ENCODE measurements at regions not wholly inside any gene's neighbourhood (a gene's known extent, or its start where the extent isn't known, plus 50 kb on each side); places are given as distances from the start of the nearest gene placed in this dataset.
"Not testable (repeated sequence)": the region's sequence is repeated elsewhere in the genome, so short reads cannot be mapped to it uniquely, and the experiment has no call there.

DNA sequence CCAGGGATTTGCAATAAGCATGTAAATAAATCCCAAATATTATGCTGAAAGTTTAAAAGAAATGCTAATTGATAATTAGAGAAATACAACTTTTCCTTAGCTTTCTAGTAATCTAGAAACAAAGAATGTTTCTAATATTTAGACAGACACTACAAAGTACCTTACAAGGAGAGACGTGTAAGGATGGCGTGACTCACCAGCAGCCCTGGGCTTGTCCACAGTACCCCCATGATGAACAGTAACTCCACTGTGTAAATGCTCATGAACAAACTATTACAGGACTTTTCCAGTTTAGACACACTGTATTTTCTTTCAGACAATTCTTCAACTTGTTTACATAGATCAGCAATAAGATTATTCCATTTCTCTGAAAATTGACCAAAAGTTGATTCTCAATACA, 138.9 kb upstream of the KCTD7 start:
- not testable (repeated sequence) for H3K9me3 ChIP-seq (ENCODE audit: control insufficient read depth, low read length); H3K4me1 ChIP-seq (ENCODE audit: control insufficient read depth, insufficient read depth, low read length); H3K9ac ChIP-seq (ENCODE audit: low read length); H3K36me3 ChIP-seq (ENCODE audit: control insufficient read depth, insufficient read depth, low read length); H3K4me3 ChIP-seq (ENCODE audit: low read length); H3K27me3 ChIP-seq (ENCODE audit: control insufficient read depth, insufficient read depth, low read length)

DNA sequence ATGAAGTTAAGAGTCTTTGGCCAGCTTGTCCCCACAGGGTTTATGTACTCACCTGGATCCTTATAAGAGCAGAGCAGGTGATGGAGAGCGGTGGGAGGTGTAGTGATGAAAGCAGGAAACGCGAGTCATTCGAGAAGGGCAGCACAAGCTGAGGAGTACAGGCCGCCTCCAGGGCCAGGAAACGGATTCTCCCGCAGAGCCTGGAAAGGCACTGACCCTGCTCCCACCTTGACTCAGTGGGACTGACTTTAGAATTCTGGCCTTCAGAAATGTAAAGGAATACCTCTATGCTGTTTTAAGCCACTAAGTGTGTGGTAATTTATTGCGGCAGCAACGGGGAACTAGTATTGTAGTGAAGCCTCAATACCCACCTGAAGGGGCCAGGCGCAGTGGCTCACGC, 137.7 kb upstream of the KCTD7 start:
- not testable (repeated sequence) for H3K4me1 ChIP-seq (ENCODE audit: control insufficient read depth, insufficient read depth, low read length); H3K9me3 ChIP-seq (ENCODE audit: control insufficient read depth, low read length); H3K27me3 ChIP-seq (ENCODE audit: control insufficient read depth, insufficient read depth, low read length); H3K9ac ChIP-seq (ENCODE audit: low read length); H3K36me3 ChIP-seq (ENCODE audit: control insufficient read depth, insufficient read depth, low read length); H3K4me3 ChIP-seq (ENCODE audit: low read length)

DNA sequence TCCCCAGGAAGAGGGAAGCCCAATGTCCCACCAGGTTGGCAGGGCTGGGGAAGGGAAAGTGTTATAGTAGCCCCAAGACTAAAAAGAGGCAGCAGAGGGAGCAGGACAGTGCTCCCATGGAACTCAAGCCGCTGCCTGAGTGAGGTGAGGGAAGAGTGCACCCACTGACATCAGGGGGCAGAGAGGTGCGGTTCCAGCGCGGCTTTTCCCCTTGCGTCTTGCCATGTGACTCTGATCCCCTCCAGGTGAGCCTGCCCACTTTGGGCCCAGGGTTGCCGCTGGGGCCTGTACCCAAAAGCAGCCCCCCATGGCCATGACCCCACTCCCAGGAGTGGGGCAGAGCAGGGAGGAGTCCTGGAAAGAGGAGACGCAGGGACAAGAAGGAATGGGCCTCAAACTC, 136.3 kb upstream of the KCTD7 start:
- H3K9ac ChIP-seq (ENCODE audit: low read length): peak overlapping the region; percentile 90

DNA sequence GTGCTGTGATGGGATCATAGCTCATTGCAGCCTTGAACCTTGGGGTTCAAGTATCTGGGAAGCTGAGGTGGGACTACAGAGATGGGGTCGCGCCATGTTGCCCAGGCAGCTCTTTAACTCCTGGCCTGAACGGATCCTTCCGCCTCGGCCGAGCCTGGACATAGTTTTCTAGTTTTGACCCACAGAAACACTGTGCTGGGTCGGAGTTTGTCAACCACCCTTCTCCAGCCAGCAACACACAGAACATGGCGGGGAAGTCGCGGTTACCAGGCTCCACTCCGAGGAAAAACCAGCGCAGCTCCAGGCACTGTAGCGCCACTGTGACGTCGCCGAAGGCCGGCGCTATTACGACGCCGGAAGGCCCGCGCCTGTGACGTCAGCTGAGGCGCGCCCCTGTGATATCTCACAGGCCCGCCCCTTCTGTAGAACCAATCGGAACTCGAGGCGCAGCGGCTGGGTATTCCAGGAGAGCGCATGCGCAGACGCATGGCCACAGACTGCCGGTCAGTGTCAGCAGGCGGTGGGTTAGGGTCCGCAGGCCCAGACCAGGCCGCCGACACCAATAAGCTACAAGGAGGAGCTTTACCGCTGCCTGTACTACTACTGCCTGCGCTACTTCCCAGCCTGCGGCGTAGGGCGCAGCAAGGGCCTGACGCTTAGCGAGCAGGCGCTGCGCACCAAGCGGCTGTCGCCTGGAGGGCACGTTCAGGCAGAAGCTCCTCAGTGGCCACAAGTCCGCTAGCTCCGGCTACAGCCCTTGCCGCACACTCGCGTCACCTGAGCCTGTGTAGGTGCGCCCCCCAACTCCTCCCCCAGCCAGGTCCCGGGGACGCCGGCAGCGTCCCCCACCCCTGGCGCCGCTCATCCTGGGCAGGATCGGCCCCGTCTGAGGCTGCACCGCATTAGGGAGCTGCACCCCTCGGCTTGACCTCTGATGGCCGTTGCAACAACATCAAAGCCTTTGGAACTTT, 135.2 kb upstream of the KCTD7 start:
- no peaks in the 10 kb centered on the region for H3K36me3 ChIP-seq (ENCODE audit: control insufficient read depth, insufficient read depth, low read length)
- H3K9me3 ChIP-seq (ENCODE audit: control insufficient read depth, low read length): no peaks in the 10 kb centered on the region
- H3K27me3 ChIP-seq (ENCODE audit: control insufficient read depth, insufficient read depth, low read length): no peaks in the 10 kb centered on the region
- peak overlapping the region; percentile 90 for H3K9ac ChIP-seq (ENCODE audit: low read length)
- H3K4me1 ChIP-seq (ENCODE audit: control insufficient read depth, insufficient read depth, low read length): peaks cover 5% of the 10 kb centered on the region
- H3K4me3 ChIP-seq (ENCODE audit: low read length): peak overlapping the region; percentile 39

More for the DNA sequence above, 136.3 kb upstream of the KCTD7 start:
- not testable (repeated sequence) for H3K4me1 ChIP-seq (ENCODE audit: control insufficient read depth, insufficient read depth, low read length); H3K9me3 ChIP-seq (ENCODE audit: control insufficient read depth, low read length); H3K36me3 ChIP-seq (ENCODE audit: control insufficient read depth, insufficient read depth, low read length); H3K27me3 ChIP-seq (ENCODE audit: control insufficient read depth, insufficient read depth, low read length)
- H3K4me3 ChIP-seq (ENCODE audit: low read length): peak overlapping the region; percentile 39

DNA sequence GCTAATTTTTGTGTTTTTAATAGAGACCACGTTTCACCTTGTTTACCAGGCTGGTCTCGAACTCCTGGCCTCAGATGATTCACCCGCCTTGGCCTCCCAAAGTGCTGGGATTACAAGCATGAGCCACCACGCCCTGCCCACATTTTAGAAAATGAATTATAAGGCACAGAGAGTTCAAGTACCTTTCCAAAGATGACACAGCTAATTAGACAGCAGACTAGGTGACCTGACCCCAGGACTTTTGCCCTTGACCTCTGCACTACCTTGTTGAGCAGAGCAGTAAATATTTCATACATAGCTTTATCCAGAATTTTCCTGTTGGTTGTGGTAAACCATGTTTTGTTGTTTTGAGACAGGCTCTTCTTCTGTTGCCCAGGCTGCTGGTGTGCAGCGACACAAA, 131.3 kb upstream of the KCTD7 start:
- Histone ChIP-seq H3K4me3 (ENCODE audit: low read length) (no peak overlapping the region), H3K27me3 (ENCODE audit: control insufficient read depth, insufficient read depth, low read length) (no peaks in the 10 kb centered on the region), H3K9ac (ENCODE audit: low read length) (no peak overlapping the region), H3K4me1 (ENCODE audit: control insufficient read depth, insufficient read depth, low read length) (peaks cover 5% of the 10 kb centered on the region), H3K9me3 (ENCODE audit: control insufficient read depth, low read length) (no peaks in the 10 kb centered on the region), H3K36me3 (ENCODE audit: control insufficient read depth, insufficient read depth, low read length) (no peaks in the 10 kb centered on the region)

DNA sequence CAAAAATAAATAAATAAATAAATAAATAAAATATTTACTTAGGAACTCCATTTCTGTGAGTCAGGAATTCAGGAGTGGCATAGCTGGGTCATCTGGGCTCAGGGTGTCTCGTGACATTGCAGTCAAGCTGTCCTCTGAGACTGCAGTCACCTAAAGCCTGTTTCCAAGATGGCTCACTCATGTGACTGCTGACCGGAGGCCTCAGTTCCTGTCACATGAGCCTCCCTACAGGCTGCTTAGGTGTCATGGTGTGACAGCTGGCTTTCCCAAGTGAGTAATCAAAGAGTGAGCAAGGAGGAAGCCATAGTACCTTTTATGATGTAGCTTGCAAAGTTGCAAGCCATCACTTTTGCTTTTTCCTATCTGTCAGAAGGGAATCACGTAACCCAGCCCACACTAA, 128.6 kb upstream of the KCTD7 start:
- H3K9ac ChIP-seq (ENCODE audit: low read length): no peak overlapping the region
- no peak overlapping the region for H3K4me3 ChIP-seq (ENCODE audit: low read length)
- H3K27me3 ChIP-seq (ENCODE audit: control insufficient read depth, insufficient read depth, low read length): peaks cover under 1% of the 10 kb centered on the region
- no peaks in the 10 kb centered on the region for H3K9me3 ChIP-seq (ENCODE audit: control insufficient read depth, low read length)
- H3K4me1 ChIP-seq (ENCODE audit: control insufficient read depth, insufficient read depth, low read length): no peaks in the 10 kb centered on the region
- H3K36me3 ChIP-seq (ENCODE audit: control insufficient read depth, insufficient read depth, low read length): no peaks in the 10 kb centered on the region

DNA sequence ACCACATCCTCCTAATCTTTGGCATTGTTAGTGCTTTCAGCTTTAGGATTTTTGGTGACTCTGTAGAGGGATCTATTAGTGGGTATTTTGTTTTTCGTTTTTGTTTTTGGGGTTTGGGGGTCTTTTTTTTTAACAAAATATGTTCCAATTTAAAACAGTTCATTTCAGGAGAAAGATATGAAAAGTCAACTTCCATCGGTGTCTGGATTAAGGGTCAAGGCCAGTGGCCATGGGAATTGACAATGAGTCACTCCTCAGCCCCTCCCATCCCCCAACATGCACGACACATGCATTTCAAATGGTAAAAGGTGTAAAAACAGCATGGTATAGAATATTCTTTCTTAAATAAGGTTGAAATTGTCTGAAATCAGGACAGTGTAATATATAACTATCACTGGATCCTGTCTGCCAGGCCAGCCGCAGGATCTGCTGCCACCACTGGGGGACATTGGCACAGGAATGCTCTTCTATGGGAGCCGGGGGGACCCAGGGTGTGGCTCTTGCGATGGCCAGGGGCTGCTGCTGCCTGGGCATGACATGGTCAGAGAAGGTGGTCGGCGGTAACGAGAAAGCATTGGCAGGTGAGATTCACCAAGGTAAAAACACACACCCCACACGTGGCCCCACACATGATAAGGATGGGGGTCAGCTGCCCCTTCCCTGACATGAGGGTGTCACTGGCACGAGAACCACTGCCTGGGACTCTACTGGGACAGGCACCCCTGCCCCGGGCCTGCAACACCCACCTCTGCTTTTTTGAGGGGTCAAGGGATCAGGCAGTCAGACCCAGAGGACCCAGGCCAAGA, 126.2 kb upstream of the KCTD7 start:
- no peaks in the 10 kb centered on the region for H3K4me1 ChIP-seq (ENCODE audit: control insufficient read depth, insufficient read depth, low read length)
- H3K27me3 ChIP-seq (ENCODE audit: control insufficient read depth, insufficient read depth, low read length): peaks cover 20% of the 10 kb centered on the region
- no peak overlapping the region for H3K9ac ChIP-seq (ENCODE audit: low read length)
- no peak overlapping the region for H3K4me3 ChIP-seq (ENCODE audit: low read length)
- H3K36me3 ChIP-seq (ENCODE audit: control insufficient read depth, insufficient read depth, low read length): no peaks in the 10 kb centered on the region
- H3K9me3 ChIP-seq (ENCODE audit: control insufficient read depth, low read length): no peaks in the 10 kb centered on the region

DNA sequence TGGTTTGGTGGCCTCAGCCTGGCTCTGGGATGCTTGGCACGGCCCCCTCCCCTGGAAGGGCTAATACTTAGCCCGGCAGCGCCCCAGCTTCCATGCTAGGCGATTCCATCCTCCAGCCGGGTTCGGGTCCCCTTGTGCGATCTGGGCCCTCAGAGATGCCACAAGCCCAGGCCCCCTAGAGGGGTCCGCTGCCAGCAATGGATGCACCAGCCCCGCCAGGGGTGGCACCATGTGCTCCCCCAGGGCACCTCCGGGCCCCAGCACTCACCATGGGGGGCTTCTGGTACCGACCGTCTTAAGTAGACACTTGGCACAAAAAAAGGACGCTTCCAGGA, 125.7 kb upstream of the KCTD7 start:
- H3K9ac ChIP-seq (ENCODE audit: low read length): no peak overlapping the region
- no peaks in the 10 kb centered on the region for H3K9me3 ChIP-seq (ENCODE audit: control insufficient read depth, low read length)
- H3K27me3 ChIP-seq (ENCODE audit: control insufficient read depth, insufficient read depth, low read length): peaks cover 20% of the 10 kb centered on the region
- no peak overlapping the region for H3K4me3 ChIP-seq (ENCODE audit: low read length)
- H3K4me1 ChIP-seq (ENCODE audit: control insufficient read depth, insufficient read depth, low read length): no peaks in the 10 kb centered on the region
- H3K36me3 ChIP-seq (ENCODE audit: control insufficient read depth, insufficient read depth, low read length): no peaks in the 10 kb centered on the region

DNA sequence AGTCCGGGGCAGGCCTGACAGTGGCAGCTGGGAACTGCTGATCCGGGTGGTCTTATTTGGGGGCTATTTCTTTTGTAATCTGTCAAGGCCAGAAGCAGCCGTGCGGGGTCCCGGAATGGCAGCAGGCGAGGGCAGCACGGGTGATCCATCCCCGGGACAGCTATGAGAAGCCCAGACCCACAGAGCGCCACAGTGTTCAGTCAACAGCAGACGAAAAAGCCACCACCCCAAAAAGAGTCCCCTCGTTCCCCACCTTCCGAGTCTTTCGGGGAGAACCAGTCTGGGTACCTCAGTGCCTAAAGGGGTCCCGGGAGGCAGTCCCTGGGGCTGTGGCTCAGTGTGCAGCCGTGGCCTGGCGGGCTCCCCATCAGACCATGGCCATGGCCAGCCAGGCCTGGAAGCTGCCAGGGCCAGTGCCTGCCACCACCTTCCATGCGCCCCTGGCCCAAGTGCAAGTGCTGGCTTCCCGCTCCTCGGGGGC, 125.1 kb upstream of the KCTD7 start:
- H3K9ac ChIP-seq (ENCODE audit: low read length): no peak overlapping the region
- H3K9me3 ChIP-seq (ENCODE audit: control insufficient read depth, low read length): no peaks in the 10 kb centered on the region
- no peak overlapping the region for H3K4me3 ChIP-seq (ENCODE audit: low read length)
- H3K27me3 ChIP-seq (ENCODE audit: control insufficient read depth, insufficient read depth, low read length): peaks cover 20% of the 10 kb centered on the region
- no peaks in the 10 kb centered on the region for H3K36me3 ChIP-seq (ENCODE audit: control insufficient read depth, insufficient read depth, low read length)
- no peaks in the 10 kb centered on the region for H3K4me1 ChIP-seq (ENCODE audit: control insufficient read depth, insufficient read depth, low read length)

DNA sequence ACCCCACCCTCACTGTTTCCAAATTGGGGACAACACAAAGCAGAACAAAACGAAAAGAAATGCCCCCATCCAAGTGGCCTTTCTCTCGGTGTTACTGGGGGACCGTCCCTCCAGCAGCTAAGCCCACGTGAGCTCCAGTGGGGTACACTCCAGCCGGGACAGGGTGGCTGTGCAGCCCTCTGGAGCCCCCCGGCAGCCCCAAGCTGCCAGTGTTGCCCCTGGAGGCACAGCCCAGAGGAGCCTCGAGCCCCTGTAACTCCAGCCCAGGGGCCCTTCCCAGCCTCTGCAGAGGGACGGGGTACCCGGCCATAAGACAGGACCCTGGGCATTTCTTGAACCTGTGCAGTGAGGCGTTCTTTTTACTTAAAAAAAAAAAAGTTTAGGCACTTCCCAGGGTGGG, 124.5 kb upstream of the KCTD7 start:
- Histone ChIP-seq H3K36me3 (ENCODE audit: control insufficient read depth, insufficient read depth, low read length) (no peaks in the 10 kb centered on the region), H3K4me3 (ENCODE audit: low read length) (no peak overlapping the region), H3K9me3 (ENCODE audit: control insufficient read depth, low read length) (no peaks in the 10 kb centered on the region), H3K27me3 (ENCODE audit: control insufficient read depth, insufficient read depth, low read length) (peaks cover 20% of the 10 kb centered on the region), H3K4me1 (ENCODE audit: control insufficient read depth, insufficient read depth, low read length) (no peaks in the 10 kb centered on the region), H3K9ac (ENCODE audit: low read length) (no peak overlapping the region)

DNA sequence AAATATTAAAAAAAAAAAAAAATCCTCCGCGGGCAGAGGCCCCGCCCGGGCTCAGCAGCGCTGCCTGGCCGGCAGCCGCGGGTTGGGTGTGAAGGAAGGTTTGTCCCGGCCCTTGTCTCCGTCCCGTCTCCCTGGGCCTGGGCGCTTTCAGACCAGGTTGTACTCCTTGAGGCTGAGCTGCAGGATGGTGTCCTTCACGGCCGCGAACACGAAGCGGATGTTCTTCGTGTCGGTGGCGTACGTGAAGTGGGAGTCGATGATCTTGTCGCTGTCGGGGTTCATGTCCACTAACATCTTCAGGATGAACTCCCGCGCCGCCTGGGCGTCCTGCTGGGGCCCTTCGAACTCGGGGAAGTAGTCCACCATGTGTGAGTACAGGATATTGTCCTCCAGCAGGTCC, 123.7 kb upstream of the KCTD7 start:
- Histone ChIP-seq H3K9ac (ENCODE audit: low read length) (no peak overlapping the region), H3K4me3 (ENCODE audit: low read length) (no peak overlapping the region), H3K4me1 (ENCODE audit: control insufficient read depth, insufficient read depth, low read length) (no peaks in the 10 kb centered on the region), H3K36me3 (ENCODE audit: control insufficient read depth, insufficient read depth, low read length) (no peaks in the 10 kb centered on the region), H3K27me3 (ENCODE audit: control insufficient read depth, insufficient read depth, low read length) (peaks cover 20% of the 10 kb centered on the region), H3K9me3 (ENCODE audit: control insufficient read depth, low read length) (no peaks in the 10 kb centered on the region)
